ENCODE measurements at regions not wholly inside any gene's neighbourhood (a gene's known extent, or its start where the extent isn't known, plus 50 kb on each side); places are given as distances from the start of the nearest gene placed in this dataset.
"Not testable (repeated sequence)": the region's sequence is repeated elsewhere in the genome, so short reads cannot be mapped to it uniquely, and the experiment has no call there.

DNA sequence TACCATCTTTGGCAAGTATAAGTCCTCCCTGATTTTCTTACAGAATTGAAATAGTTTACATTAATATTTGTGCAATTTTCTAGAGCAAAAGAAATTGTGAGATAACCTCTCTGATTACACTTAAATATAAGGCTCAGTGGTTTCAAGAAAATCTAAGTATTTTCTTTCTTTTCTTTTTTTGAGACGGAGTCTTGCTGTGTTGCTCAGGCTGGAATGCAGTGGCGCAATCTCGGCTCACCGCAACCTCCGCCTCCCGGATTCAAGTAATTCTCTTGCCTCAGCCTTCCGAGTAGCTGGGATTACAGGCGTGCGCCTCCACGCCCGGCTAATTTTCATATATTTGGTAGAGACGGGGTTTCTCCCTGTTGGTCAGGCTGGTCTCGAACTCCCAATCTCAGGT is 813.9 kb upstream of the SLC10A2 start:
- not testable (repeated sequence) for DNase-seq (ENCODE audit: low read depth)

DNA sequence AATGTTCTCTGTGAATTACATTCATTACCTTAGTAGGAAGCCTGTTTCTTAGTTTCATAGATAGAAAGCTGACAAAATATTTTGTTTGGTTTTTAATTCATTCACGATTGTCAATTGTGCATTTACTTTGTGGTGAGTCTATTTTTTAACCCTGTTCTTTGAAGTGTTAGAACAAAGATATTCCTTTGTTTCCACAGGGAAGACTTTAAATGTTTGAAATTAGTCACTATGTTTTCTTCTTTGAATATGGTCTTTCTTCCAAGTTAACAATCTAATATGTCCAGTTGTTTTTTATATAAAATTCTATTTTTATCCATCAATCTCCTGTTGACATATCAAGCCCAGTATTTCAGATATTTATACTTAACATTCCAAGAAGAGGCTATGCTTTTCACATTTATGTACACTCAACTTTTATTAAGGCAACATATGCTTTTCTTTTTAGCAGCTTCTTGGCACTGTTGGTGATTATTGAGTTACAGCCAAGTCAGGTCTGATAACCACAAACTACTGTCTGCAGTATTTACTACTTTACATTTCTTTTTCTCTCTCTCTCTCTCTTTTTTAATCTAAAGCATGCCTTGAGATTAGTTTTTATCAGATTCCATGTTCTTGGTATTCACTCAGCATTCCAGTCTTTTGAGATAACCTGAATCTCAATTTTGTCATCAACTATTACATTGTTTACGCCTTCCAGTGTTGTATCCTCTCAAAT is 812.8 kb upstream of the SLC10A2 start:
- no peak for DNase-seq (ENCODE audit: low read depth)

DNA sequence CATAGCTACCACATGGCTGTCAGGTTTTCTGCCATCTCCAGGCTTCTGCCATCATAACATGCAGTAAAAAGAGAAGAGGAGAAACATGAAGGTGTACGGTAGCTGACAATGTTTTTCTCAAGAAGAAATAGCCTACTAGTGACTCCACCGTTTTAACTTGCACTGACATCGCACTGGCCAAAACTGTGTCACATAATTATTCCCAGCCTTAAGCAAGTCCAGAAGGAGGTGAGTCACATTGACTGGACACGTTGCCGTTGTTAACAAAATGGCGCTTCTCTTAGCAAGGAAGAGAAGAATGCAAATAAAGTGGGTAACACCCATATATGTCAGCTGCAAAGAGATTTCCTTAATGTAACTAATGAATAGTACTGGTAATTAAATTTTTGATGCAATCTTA is 810.4 kb upstream of the SLC10A2 start:
- DNase-seq (ENCODE audit: low read depth), result no peak

DNA sequence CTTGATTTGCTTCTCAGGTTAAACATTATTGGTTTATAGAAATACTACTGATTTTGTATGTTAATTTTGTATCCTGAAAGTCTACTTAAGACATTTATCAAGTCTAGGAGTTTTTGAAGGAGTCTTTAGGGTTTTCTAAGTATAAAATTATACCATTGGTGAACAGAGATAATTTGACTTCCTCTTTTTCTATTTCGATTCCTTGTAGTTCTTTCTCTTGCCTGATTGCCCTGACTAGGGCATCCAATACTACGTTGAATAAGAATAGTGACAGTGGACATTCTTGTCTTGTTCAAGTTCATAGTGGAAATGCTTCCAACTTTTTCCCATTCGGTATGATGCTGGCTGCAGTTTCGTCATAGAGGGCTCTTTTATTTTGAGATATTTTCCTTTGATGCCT is 807.5 kb upstream of the SLC10A2 start:
- no peak for DNase-seq (ENCODE audit: low read depth)

DNA sequence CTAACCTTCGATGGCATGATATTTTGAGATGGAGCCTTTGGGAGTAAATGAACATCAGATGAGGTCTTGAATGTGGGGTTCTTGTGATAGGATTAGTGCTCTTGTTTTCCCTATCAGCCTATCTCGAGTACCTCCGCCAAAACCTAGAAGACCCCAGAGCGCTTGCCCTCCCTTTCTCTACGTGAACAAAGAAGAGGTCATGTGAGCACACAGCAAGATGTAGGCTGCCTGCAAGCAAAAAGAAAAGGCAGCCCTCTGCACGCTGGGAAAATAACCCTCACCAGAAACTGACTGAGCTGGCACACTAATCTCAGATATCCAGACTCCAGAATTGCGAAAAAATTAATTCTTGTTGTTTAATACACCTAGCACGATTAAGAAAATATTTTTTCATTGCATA is 799.8 kb upstream of the SLC10A2 start:
- no peak for DNase-seq (ENCODE audit: low read depth)

DNA sequence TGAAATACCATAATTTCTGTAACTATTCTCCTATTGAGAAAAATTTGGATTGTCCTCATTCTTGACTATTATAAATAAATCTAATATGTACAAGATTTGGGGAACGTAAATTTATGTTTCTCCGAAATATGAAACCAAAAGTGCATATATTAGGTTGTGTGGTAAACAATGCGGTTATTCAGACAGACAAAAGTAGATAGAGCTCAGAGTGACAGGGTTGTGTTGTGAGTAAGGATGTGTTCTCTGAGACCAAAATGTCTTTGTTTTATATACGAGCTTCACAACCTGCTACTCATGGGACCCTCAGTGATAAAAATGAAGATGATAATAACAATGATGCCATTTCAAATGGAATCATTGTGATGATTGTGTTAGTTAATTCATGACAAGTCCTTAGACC is 796.3 kb upstream of the SLC10A2 start:
- DNase-seq (ENCODE audit: low read depth), result no peak

DNA sequence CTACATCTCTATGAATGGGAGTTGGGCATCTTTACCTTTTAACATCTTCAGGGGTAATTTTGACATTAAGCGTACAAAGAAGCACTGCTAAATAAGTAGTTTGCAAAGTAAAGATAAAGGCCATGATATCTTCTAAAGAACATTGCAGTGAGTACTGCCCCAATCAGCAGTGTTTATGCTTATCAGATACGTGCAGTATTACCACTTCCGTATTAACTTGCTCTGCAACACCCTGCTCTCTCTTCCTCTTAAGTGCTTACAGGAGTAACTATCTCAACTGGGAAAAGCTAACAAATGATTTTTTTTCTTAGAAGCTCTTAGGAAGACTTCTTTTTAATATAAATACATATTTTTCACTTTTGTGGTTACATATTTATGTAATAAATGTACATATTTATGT is 793.7 kb upstream of the SLC10A2 start:
- DNase-seq (ENCODE audit: low read depth), result no peak

DNA sequence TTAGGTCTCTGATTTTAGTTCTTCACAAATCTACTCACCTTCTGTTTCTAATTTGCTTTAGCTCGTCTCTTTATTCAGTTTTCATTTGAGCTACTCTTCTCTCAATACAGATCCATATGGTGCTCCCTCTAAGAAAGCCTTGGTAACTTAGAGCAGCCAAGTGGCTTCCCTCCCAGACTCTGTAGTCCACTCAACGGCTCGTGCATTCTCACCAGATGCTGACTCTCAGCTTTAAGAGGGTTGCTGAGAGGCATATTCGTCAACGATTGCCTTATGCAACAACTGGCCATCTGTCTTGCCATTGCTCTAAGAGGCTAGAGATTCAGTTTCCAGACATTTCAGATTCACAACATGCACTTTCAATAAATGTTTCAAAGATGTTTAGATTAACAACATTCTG is 785.8 kb upstream of the SLC10A2 start:
- no peak for DNase-seq (ENCODE audit: low read depth)

DNA sequence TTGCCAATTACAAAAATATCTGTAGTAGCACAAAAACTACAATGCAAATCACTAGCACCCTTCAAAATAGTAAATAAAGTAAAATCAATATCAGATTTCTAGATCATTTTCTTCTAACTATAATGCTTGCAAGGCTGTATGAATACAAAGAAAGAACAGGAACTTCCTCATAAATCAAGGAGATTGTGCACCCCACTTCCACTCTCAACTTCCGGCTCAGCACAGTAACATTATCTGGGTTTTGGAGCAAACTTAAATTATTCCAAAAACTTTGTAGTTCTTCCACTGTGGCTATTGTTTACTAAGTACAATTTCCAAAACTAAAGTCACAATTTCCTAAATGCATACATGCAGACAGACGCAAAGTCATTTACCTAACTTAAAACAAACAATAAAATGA is 778.3 kb upstream of the SLC10A2 start:
- DNase-seq (ENCODE audit: low read depth), result no peak

DNA sequence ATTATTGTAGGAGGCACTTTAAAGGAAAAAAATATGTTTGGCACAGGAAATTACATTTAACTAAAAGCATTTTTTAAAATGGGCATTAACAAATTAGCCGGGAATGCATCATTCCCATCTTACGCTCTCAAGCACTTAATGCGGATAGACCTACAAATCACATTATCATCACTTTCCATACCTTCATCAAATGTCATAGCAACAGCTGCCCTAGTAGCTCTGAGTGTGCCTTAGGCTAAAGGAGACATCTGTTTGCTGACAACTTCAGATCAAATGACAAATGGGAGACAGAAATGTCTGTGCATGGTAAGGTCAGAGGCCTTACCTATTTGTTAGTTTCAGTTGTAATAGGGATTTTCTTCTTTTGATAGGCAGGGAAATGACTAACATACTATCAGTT is 773.2 kb upstream of the SLC10A2 start:
- DNase-seq (ENCODE audit: low read depth), result no peak

DNA sequence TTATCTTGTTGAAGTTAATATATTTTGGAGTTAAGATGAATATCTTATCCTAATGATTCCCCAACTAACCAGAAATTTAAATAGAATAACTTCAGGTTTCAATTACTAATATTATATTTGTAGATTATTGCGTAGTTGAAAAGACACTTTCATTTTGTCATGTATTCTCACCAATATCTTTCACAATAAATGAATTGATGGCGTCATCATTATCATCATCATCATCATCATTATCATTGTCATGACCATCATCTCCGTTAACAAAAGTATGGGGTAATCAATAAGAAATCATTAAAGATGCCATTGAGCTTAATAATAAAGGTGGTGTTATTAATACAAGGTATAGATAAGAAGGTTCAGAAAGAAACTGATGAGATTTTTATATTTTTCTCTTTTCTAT is 768.8 kb upstream of the SLC10A2 start:
- DNase-seq (ENCODE audit: low read depth), result no peak

DNA sequence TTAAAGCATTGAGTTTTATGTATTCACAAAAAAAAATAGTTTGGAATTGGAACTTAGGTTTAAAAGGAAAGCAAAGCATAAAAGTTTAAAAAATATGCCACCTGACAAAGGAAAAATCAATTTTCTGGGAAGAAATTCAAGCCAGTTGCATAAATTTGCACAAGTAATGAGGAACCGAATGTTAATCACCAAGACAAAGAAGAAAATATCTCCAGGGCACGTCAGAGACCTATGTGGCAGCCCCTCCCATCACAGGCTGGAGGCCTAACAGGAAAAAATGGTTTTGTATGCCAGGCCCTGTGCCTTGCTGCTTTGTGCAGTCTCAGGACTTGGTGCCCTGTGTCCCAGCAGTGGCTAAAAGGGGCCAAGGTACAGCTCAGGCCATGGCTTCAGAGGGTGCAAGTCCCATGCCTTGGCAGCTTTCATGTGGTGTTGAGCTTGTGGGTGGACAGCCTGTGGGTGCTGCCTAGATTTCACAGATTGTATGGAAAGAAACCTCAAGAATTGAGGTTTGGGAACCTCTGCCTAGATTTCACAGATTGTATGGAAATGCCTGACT is 767.2 kb upstream of the SLC10A2 start:
- no peak for DNase-seq (ENCODE audit: low read depth)

DNA sequence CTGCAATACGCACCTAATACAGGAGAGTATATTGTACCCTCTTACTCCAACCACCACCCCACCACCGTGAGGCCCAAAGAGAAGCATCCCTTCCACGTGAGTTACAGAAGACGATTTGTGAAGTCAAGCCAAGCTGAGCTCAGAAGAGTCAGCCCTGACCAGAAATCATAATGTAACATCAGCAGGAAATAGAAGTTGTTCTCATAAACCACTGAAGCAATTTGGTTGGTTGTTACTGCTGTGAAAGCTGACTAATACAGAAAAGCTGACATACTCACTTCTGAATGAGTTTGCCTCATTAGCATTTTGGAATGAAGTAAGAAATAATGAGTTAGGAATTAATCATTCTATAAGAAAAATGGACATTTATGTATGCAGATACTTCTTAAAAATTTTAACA is 749.4 kb upstream of the SLC10A2 start:
- DNase-seq (ENCODE audit: low read depth), result no peak

DNA sequence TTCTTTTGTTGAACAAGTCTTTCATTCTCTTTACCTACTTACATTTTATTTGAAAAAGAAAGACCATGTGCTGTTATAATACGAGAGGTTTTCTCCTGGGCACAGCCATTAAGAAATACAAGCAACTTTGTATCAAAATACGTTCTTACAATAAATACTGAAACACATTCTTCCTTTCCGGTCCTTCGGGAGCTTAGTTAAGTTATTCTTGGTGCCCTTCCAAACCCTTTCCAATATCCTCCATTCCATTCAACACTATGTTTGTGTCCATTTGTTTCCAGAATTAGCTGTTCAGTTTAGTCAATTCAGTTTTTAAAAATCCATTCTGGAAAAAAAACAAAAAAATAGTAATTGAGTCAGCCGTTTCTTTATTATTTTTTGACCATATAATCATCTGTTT is 746.8 kb upstream of the SLC10A2 start:
- DNase-seq (ENCODE audit: low read depth), result no peak

DNA sequence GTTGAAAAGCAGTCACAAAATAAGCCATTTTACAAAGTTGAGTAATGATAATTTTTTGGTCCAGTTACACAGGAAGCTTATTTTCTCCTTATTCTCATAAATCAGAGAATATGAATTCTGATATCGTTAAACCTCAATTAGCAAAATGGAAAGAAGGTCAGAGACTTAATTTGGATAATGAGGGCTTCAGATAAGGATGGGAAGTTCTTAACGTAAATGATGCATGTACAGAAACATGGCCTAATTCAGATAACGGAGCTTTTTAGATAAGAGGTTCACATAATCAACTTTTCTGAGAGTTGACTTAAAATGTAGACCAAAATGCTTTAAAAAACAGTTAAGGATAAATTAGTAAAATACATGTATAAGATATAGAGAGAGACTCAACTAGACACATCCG is 746.3 kb upstream of the SLC10A2 start:
- no peak for DNase-seq (ENCODE audit: low read depth)

DNA sequence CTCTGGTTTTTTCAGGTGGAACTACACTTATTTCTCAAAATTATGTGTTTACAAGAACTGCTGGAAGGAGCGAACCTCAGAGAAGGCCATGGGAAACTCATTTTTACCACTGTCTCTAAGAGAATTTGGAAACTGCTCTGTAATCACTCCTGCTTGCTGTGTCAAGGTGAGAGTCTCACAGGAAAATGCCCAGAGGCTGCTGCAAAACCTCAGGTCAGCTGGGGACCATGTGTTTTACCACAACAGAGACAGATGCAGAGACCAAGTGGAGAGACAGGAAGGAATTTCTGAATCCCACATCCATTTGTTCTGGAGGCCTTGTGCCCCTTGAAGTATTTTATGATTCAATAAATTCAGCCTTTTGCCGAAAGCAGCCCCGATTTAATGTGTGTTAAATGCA is 743.8 kb upstream of the SLC10A2 start:
- no peak for DNase-seq (ENCODE audit: low read depth)

DNA sequence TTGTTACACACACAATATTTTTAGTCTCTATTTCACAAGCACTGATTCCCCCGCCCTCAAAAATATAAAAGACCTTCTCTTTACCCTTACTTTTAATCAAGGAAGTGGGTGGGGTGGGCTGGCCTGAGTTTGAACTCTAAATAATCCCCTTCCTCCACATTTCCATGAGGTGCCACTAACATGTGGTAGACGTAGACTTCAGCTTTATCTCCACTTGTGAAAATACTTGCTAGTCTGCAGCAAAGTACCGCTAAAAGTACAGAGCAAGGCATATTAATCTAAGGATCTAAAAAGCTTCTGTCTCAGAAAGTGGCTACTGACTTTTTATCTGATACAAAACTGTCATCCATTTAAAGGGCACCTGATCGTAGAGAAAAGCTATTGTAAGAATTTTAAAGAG is 739.6 kb upstream of the SLC10A2 start:
- no peak for DNase-seq (ENCODE audit: low read depth)

DNA sequence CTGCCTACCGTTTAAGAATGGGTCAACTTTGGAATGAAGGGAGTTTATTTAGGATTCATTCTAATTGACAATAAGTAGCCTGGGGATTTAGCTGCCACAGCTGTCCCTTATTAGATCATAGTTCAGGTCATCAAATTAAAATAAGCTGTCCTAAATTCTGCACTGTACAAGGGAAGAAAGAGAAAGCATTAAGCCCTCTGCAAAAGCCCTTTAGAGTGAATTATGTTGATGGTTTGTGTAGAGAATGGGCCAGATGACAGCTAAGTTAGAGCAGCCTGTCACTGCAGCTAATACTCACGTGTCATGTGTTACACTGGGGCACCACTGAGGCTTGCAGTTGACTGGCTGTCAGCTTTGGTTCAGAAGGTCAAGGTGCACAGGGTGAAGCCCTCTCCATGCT is 737.1 kb upstream of the SLC10A2 start:
- no peak for DNase-seq (ENCODE audit: low read depth)

DNA sequence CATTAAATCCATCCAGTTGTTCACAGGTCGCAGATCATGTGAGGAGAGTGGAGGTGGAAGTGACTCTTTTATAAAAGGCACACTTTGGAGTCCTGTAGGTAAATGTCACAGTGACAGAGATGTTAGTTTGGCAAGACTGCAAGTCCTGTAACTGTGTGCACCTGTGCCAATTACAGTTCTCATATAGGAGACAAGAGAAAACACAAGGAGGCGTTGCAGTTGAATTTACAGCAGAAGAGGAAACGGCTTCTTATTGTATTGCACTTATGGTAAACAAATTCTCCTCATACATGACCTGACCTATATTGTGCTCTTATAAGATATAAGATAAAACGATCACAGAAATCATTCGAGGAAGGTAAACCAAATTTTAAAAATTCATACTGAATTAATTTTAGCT is 732.8 kb upstream of the SLC10A2 start:
- DNase-seq (ENCODE audit: low read depth), result no peak

DNA sequence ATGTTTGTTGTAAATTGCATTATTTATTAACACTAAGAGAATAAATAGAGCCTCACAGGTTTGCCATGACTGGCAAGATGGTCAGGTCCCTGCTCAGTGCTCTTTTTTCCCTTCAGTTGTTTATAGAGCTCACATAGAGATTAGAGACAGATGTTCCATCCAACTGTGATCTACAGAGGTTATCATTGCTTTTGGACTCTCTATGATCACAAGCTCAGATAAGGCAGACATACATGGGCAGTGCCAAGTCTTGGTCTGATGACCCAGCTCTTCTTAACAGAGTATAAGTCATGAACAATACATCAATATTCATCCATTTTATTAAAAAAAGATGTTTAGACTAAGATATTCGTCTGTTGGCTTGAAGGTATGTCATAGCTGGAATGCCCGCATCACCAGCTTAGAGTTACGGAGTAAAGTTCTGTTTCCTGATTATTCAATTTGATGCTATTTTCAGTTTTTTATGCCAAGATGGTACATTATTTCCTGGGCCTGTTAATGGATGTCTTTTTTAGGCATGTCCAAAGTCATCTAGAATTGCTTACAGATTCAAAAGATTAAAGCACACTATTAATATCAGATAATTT is 729.8 kb upstream of the SLC10A2 start:
- DNase-seq (ENCODE audit: low read depth), result no peak

DNA sequence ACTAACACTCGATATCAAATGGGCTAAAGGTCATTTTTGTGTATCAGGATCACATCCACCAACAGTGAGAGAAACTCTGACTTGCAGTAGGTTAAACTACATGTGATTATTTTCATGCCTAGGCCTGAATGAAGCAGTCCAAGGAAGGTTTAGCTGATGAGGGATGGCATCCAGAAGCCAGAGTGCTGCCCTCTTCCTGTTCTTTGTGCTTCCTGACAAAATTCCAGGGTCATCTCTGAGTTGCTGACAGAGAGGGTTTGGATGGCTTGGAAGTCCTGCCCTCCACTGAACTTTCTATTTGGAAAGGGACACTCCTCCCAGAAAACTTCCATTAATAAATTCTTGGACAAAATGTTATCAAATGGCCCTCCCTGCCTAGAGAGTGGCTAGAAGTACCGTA is 728.3 kb upstream of the SLC10A2 start:
- no peak for DNase-seq (ENCODE audit: low read depth)

DNA sequence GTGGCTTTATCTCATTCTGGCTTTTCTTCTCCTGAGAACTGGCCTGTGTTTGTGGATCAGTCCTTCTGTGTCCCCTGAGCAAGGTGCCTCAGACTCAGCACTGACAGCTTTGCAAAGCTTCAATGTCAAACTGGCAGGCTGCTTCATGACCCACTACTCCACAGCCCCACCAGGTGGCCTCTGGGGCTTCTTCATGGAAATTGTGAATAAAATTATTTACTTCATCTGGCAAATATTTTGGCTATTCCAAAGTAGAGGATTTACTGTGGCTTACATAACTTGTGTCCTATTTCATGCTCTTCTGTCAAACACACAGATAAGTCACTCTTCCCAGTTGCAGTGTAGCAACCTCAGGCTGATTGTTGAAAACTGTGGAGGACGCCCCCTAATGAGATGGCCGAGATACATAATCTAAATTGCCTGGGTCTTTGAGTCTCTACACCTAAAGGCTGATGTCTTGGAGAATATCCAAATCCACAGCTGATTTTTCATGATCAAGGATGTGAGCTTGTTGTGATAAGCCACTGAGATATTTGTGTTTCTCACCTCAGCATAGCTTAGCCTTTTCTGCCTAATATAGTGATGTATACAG is 721.9 kb upstream of the SLC10A2 start:
- DNase-seq (ENCODE audit: low read depth), result no peak

DNA sequence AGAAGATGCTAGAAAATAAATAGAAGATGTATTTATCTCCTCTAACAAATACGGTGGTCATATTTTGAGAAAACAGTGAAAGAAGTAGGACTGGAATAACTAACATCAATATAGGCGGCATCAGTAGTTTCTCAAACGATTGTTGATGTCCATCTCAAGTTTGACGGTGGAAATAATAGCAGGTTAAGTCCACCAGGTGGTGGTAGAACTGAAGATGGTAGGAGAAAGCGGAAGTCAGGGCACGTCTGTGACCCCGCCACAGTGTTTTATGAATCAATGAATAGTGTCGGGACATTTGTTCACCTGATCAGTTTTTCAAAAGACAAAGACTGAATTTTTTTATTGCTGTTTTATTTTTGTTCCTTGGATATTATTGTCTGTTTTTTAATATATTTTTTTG is 706.4 kb upstream of the SLC10A2 start:
- DNase-seq (ENCODE audit: low read depth), result no peak

DNA sequence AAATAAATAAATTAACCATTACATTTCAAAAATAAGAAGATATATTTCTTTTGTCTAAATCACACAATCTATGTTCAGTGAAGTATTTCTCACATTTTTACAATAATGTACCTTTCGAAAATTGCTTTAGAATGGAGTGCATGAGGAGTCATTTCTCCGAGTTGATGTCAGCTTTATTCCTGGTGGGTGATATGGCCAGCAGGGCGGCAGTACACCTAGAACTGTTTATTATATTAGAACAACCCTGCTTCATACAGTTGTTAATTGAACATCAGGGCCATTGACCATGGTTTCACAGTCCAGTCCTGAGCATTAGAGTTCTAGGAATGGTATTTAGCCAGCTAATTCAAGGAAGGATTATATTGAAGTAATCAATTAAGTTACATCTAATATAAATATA is 696.3 kb upstream of the SLC10A2 start:
- DNase-seq (ENCODE audit: low read depth), result no peak
